H54 (cell line): ENCODE measurements at regions not wholly inside any gene's neighbourhood (a gene's known extent, or its start where the extent isn't known, plus 50 kb on each side); places are given as distances from the start of the nearest gene placed in this dataset.
"Not testable (repeated sequence)": the region's sequence is repeated elsewhere in the genome, so short reads cannot be mapped to it uniquely, and the experiment has no call there.

Experiments used
- DNase-seq: peaks from one replicate; pipeline ENCODE4 v3.0.0; 2011; ENCODE audit warnings: low spot score, mixed read lengths; ENCODE audit not compliant: insufficient read length
- FAIRE-seq: peaks from 3 replicates; lab custom pipeline; 2011; peaks lifted over from hg19 to GRCh38; lab: Jason Lieb, UNC
- POLR2A ChIP-seq: IDR thresholded peaks from 2 replicates; pipeline ENCODE4 v1.6.1; 2011; ENCODE audit warnings: low read depth, mild to moderate bottlenecking, low read length

DNA sequence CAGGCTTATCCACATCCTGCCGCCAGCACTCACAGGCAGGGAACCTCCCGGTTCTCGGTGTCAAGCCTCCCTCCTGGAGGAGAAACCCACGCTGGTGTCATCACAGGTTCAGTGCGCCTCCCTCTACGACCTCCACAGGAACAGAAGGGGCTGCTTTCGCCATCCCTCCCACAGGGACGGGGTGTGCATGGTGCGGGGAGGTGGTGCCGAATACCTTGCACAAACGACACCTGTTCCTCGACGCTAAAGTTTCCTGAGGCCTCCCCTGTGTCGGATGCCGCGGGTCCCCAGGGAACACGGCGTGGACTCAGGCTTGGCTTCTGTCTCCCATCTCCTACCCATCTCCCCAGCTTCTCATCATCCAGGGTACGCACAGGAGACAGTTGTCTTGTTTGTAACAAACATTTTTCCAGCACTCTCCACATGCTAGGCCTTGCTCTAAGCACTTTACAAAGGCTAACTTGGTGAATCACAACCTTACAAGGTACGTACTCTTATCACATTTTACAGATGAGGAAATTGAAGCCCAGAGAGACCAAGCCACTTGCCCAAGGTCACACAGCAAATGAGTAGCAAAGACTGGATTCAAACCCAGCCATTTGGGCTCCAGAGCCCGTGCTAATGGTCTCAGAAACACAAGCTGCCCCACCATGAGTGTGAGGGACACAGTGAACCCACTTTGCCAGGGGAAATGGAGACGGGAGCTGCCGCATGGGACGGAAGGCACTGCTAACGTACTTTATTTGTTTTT, 271.6 kb downstream of the C16orf95 start:
- TF ChIP-seq POLR2A, result no peak
- FAIRE-seq (no peak), DNase-seq (no peak)

DNA sequence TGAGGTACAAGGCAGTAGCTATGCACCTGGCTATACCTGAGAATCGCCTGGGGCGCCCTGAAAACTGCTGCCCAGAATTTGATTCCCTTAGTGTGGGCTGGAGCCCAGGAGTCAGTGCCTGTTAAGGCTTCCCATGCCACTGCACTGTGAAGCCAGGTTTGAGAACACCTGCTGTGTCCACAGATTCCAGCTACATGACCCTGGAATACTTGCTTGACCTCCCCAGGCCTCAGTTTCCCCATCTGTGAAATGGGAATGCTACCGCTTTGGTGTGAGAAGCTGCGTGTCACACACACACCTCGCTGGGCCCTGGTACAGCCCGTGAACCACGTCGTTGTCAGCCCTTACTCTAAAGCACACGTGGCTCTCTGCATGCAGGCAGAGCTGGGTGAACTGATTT, 271.0 kb downstream of the C16orf95 start:
- TF ChIP-seq POLR2A, result no peak
- no peak for DNase-seq
- no peak for FAIRE-seq

DNA sequence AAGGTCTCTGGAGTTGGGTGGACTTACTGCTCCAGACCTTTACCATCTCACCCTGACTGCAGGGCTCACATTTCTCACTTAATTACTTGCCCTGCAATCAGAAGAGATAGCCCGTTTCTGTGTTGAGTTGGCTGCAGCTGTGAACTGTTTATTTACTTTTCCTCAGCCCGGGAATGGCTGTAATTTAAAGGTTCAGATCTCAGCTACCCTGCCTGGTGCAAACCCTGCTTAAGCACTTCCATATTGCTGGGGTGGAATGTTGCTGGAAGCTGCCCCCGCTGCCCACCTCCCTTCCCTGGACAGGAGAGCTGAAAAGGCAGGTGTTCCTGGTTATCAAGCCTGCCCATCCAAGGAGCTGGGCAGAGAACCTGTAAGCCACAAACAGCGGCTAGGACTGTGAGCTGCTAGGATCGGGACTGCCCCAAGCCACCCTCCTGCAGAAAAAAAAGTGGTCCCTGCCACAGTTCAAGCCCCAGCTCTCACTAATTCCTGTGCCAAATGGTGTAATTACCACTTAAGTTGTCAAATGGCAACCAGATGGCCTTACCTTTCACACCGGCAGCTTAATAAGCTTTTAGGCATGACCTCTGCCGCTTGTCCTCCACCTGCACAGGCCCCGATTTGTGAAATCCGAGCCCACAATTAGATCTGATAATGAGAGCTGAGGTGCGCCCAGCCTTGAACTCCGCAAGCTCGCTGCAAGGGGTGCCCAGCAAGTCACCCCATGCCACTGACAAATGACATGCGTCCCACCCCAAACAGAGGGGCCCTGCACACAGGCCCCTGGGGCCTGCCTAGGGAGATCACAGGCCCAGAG, 269.8 kb downstream of the C16orf95 start:
- no peak for TF ChIP-seq POLR2A
- no peak for DNase-seq
- no peak for FAIRE-seq

DNA sequence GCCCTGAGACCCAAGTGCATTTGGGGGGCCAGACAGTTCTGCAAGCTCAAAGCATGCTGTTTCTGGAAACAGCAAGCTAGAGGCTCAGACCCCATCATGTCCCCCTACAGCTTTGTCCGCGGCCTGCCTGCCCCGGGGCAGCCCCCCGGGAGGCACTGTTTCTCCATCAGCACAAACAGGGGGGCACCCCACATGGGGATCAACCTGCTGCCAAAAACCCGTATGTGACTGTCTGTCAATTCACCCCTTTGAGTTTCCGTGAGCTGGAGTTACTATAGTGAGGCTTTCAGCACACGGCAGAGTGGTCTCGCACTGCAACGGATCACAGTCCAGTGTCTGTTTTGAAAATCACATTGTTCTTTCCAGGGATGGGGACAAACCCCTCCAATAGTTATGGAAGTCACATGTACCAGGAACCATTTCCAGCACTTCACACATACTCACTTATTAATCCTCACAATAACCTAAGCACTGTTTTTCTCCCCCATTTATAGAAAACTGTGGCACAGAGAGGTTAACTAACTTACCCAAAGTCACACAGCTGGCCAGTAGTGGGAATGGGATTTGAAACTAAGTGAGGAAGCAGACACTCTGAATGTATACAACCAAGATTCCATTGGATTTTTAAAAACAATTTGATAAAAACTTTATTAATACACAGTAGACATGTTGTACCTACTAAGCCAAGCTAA, 269.0 kb downstream of the C16orf95 start:
- FAIRE-seq (no peak), DNase-seq (no peak)
- no peak for TF ChIP-seq POLR2A

DNA sequence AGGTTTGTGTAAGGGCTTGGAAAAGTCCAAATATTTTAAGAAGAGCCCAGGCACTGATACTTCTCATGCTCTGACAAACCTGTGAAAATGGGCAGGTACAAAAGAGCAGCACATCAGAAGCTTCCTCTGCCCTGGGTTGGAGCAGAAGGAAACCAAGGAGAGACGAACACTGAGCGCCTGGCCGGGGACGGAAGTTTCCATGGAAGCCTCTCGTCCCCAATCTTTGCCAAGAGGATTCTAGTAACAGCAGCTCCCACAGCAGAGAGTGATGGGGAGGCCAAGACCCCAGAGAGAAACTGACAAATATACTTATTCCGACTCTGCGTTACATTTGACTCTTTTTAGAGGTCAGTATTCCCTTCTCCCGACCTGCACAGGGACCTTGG, 268.5 kb downstream of the C16orf95 start:
- DNase-seq (no peak), FAIRE-seq (no peak)
- no peak for TF ChIP-seq POLR2A

DNA sequence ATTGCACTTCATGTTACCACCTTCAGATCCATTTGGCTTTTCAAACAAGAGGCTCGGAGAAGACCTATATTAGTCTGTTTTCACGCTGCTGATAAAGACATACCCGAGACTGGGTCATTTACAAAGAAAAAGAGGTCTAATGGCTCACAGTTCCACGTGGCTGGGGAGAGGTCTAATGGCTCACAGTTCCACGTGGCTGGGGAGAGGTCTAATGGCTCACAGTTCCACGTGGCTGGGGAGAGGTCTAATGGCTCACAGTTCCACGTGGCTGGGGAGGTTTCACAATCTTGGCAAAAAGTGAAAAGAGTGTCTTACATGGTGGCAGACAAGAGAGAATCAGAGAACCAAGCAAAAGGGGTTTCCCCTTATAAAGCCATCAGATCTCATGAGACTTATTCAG, 268.0 kb downstream of the C16orf95 start:
- DNase-seq, result not testable (repeated sequence)

DNA sequence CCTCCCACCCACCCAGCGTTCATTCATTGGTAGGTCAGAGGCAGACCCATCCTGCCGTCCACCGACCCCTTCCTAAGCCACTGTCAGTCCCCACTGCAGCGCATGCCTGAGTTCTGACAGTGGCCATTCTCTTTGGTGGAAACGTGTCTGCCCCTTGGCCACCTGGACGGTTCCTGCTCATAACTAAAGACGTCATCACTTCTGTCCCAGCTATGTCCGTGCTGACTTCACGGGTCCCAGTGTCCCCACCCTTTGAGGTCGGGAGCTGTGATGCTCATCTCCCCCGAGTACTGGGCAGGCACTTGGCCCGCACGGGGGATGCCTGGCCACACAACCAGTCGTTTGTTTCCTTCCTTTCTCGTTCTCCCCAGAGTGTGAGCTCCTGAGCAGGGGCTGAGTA, 267.1 kb downstream of the C16orf95 start:
- DNase-seq, result no peak
- FAIRE-seq, result no peak
- TF ChIP-seq POLR2A, result no peak

More for the DNA sequence above, 268.0 kb downstream of the C16orf95 start:
- FAIRE-seq, result not testable (repeated sequence)

DNA sequence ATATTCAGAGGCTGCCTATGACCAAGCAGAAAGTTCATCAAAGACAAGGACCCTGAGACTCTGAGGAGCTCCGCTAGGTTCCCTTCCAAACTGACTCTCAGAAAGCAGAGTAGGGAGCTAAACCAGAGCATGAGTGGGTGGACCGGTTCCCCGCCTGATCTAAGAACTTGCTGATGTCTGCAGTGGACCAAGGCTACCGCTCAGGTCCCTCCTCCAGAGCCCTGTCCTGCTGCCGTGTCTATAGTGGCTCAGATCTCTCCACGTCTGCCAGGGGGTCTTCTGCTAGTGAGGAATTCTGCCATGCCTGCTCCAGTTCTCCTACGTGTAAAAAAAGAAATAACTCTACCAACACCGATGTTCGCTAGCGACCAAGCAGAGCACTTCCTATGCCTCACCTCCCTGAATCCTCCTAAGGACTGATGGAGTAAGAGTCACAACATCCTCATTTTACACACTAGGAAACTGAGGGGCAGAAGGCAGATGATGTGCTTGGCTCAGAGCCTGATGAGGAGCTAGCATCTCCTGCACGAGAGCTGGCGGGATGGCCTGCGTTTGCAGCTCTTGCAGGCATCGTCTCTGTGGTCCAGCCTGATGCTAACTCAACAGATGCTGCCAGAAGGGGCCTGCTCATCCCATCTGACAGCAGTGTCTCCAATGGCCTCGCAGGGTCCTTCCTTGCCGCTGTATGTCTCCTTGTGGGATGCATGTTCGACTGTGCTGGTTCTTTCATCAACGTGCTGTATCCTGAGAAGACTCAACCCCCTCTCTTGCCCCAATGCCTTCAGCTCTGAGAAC, 265.5 kb downstream of the C16orf95 start:
- no peak for TF ChIP-seq POLR2A
- no peak for DNase-seq

DNA sequence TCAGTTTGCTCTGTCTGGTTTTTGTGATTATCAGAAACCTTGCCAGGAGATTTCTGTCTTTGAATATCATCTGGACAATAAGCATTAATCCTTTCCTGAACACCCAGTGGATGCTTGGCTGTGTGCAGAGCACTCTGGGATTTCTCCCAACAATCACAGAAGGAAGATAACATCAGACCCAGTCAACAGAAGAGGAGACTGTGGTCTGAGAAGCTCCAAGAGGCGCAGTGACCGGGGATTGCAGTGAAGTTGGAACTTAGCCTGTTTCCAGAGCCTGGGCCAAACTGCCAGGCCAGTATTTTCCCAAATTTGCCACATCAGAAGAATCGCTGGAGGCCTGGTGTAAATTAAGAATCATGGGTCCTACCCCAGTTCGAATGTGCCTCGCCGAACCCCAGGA, 264.7 kb downstream of the C16orf95 start:
- DNase-seq, result no peak
- FAIRE-seq, result no peak
- no peak for TF ChIP-seq POLR2A

More for the DNA sequence above, 265.5 kb downstream of the C16orf95 start:
- FAIRE-seq, result no peak

DNA sequence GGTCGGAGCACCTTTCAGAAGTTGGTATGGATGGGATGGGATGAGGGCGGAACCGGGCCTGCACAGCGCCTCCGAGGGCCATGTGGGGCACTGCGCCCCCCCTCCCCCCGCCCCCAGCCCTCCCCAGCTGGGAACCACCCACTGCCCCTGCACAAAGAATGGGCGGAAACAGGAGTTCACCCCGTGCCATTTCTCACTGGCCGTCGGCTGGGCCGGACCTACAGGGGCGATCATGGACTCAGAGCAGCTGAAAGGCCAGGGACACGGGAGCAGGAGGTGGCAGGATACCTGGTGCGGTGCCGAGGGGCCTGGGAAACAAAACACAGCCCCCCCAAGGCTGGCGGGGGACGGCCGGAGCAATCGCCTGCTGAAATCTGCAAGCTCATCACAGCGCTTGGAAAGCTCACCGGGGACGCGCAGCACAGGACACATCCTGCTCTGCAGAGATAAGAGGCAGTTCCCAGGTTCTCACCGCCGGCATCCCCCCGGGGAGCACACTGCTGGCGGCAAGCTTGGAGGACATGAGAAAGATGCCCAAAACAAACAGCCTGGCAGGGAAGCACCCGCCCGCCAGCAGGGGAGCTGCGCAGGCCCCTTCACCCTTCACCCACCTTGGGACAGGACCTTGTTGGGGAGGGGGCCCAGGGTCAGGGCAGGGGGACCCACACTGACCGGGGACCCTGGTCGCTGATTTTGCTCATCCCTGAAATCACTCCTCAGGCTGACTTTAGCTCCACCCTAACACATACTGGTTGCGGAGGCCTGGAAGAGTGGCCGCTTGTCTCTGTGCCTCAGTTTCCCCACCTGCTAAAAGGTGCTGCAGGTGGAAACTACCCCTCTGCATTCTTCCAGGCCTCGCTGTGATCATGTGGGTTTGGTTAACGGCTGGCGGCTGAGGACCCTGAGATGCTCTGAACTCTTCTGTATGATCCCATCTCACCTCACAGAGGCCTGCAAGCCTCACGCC, 263.9 kb downstream of the C16orf95 start:
- DNase-seq, result no peak
- FAIRE-seq, result no peak
- no peak for TF ChIP-seq POLR2A

DNA sequence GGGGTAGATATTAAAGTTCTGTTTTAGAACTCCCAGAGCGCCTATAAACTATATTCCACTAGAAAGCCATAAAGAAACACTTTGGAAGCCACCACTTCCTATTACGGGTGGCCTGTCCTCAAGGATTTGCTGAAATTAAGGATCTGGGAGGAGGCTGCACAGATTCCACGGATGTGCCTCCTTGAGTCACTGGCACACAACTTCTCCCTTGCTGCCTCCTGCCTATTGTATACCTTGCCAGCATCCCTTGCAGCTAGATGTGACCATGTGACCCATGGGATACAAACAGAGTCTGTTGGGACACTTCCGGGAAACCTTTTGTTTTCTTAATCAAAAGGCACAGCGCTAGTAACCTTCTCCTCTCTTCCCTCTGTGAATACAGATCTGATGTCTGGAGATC, 263.0 kb downstream of the C16orf95 start:
- DNase-seq, result no peak
- FAIRE-seq, result no peak
- TF ChIP-seq POLR2A, result no peak

DNA sequence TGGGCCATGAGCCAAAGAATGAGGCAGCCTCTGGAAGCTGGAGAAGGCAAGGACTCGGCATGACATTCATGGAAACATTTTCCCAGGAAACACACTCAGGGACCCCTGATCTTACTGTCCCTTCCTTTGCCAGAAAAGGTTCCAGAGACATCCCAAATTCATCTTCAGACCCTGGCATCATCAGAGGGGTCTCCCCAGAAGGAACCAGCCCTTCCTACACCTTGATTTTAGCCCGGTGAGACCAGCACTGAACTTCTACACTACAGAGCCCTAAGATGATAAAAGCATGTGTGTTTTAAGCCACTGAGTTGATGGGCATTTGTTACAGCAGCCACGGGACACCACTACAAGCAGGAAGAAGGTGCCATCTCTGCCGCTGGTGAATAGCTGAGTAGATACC, 262.3 kb downstream of the C16orf95 start:
- TF ChIP-seq POLR2A, result no peak
- DNase-seq (no peak), FAIRE-seq (no peak)
